Lower leg skin (tissue), 3 donors: ENCODE measurements at regions not wholly inside any gene's neighbourhood (a gene's known extent, or its start where the extent isn't known, plus 50 kb on each side); places are given as distances from the start of the nearest gene placed in this dataset.

Source experiments
- POLR2A ChIP-seq, 2 donors: fragments of 450-650 bp; IDR thresholded peaks; one replicate each; pipeline ENCODE4 v1.6.1; 2016 to 2017; ENCODE audit warnings: antibody characterized with exemption in 2 of 2, mild to moderate bottlenecking in 1 of 2, moderate library complexity in 1 of 2
- TF ChIP-seq, protein P1 (sequence below), 3 donors: fragments of 450-650 bp; IDR thresholded peaks; one replicate each; pipeline ENCODE4 v1.5.1; 2016; ENCODE audit warnings: antibody characterized with exemption in 3 of 3, mild to moderate bottlenecking in 3 of 3, moderate library complexity in 2 of 3

DNA sequence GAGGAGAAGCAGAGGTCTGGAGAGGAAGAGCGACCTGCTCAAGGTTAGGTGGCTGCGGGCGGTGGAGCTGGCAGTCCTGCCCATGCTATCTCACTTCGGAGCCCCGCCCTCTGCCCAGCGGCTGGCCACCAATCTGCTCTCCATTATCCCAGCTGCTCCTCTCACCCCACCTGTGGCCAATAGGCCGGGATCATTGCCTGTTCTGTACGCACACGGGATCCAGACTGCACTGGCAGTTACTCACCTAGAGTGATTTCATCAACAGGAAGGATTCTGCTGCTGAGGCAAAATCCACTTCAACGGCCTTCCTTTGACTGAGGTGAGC is 100.6 kb downstream of the TLE3 start:
- TF ChIP-seq, protein P1, sequence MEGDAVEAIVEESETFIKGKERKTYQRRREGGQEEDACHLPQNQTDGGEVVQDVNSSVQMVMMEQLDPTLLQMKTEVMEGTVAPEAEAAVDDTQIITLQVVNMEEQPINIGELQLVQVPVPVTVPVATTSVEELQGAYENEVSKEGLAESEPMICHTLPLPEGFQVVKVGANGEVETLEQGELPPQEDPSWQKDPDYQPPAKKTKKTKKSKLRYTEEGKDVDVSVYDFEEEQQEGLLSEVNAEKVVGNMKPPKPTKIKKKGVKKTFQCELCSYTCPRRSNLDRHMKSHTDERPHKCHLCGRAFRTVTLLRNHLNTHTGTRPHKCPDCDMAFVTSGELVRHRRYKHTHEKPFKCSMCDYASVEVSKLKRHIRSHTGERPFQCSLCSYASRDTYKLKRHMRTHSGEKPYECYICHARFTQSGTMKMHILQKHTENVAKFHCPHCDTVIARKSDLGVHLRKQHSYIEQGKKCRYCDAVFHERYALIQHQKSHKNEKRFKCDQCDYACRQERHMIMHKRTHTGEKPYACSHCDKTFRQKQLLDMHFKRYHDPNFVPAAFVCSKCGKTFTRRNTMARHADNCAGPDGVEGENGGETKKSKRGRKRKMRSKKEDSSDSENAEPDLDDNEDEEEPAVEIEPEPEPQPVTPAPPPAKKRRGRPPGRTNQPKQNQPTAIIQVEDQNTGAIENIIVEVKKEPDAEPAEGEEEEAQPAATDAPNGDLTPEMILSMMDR (IDR thresholded peaks at IDR 0.05) = no peak
- TF ChIP-seq POLR2A (IDR thresholded peaks at IDR 0.05) = no peak
